Adrenal gland (tissue), 5 donors: ENCODE measurements at regions not wholly inside any gene's neighbourhood (a gene's known extent, or its start where the extent isn't known, plus 50 kb on each side); places are given as distances from the start of the nearest gene placed in this dataset.

Source experiments
- CTCF ChIP-seq, 6 experiments: fragments of 450-650 bp in 4 of 6; fragments of 200-600 bp in 2 of 6; sonication (generic) in 1 of 6; IDR thresholded peaks; 1 replicate in 5 of 6; 2 replicates in 1 of 6; pipeline versions ENCODE4 v1.5.1 to v1.8.0; 2016 to 2021; ENCODE audit warnings: antibody characterized with exemption in 6 of 6, mild to moderate bottlenecking in 2 of 6, moderate library complexity in 1 of 6
- POLR2A ChIP-seq, 2 donors: fragments of 450-650 bp; IDR thresholded peaks; one replicate each; pipeline ENCODE4 v1.6.1; 2017; ENCODE audit warnings: antibody characterized with exemption in 2 of 2, mild to moderate bottlenecking in 2 of 2, moderate library complexity in 1 of 2
- donor health status: DM: no; HTN: no; CAD: no.

- TF ChIP-seq CTCF (IDR thresholded peaks at IDR 0.05): no peak
- TF ChIP-seq POLR2A (IDR thresholded peaks at IDR 0.05): no peak
These were observed 465.9 kb upstream of the TGFBR2 start for GRCh38 chr3:30140356-30141075.
